H1 (cell line): ENCODE measurements at regions not wholly inside any gene's neighbourhood (a gene's known extent, or its start where the extent isn't known, plus 50 kb on each side); places are given as distances from the start of the nearest gene placed in this dataset.

Experiments
- CTCF ChIA-PET: fragments of 300-600 bp; sonication (Branson Sonifier 250); formaldehyde crosslinking; loops from one replicate; lab custom pipeline; 2021; ENCODE audit not compliant: partially characterized antibody; lab: Charles Lee
- POLR2A ChIA-PET: fragments of 300-600 bp; sonication (Branson Sonifier 250); formaldehyde crosslinking; loops from one replicate; lab custom pipeline; 2021; ENCODE audit warnings: inconsistent platforms; ENCODE audit not compliant: partially characterized antibody; lab: Charles Lee
- DNase-seq, 2 experiments: peaks; one replicate each; pipeline versions ENCODE4 v3.0.0 to v3.0.0-alpha.2; 2010 to 2022; ENCODE audit warnings: low spot score in 2 of 2, low read depth in 1 of 2, mixed read lengths in 1 of 2
- FAIRE-seq: peaks from 2 replicates; lab custom pipeline; 2011; peaks lifted over from hg19 to GRCh38; lab: Jason Lieb, UNC
- H2AFZ ChIP-seq: 2 replicates; pipeline ENCODE4 v1.8.1; 2012; ENCODE audit warnings: low read length, inconsistent platforms
- H2AK5ac ChIP-seq: 2 replicates; pipeline ENCODE4 v1.6.1; 2013; ENCODE audit warnings: low read depth, low read length
- H2BK120ac ChIP-seq: replicated peaks from 2 replicates; pipeline ENCODE3; 2013; ENCODE audit warnings: low read depth, low read length, inconsistent platforms
- H2BK12ac ChIP-seq: 2 replicates; pipeline ENCODE4 v1.6.1; 2013; ENCODE audit warnings: low read depth, low read length
- H2BK15ac ChIP-seq: 2 replicates; pipeline ENCODE4 v1.6.1; 2013; ENCODE audit warnings: low read length
- H2BK20ac ChIP-seq: 2 replicates; pipeline ENCODE4 v1.6.1; 2013; ENCODE audit warnings: low read length
- H2BK5ac ChIP-seq: 2 replicates; pipeline ENCODE4 v1.6.1; 2013; ENCODE audit warnings: low read depth, low read length
- H3K14ac ChIP-seq: 2 replicates; pipeline ENCODE4 v1.6.1; 2013; ENCODE audit warnings: inconsistent platforms; ENCODE audit not compliant: insufficient read length
- H3K18ac ChIP-seq: 2 replicates; pipeline ENCODE4 v1.6.1; 2013; ENCODE audit warnings: low read length; ENCODE audit errors: extremely low read depth
- H3K23ac ChIP-seq: 2 replicates; pipeline ENCODE4 v1.6.1; 2013; ENCODE audit warnings: inconsistent platforms; ENCODE audit not compliant: insufficient read length
- H3K23me2 ChIP-seq: 2 replicates; pipeline ENCODE4 v1.6.1; 2013; ENCODE audit warnings: low read depth, low read length
- H3K27ac ChIP-seq: 2 replicates; pipeline ENCODE4 v1.6.1; 2011; ENCODE audit warnings: low read depth, low read length, inconsistent platforms
- H3K27me3 ChIP-seq, 4 experiments: replicated peaks in 1 of 4; 1 replicate in 1 of 4; 2 replicates in 3 of 4; pipeline versions ENCODE4 v1.6.1 to v1.8.1; 2011 to 2013; ENCODE audit warnings: low read length in 3 of 4, mild to moderate bottlenecking in 3 of 4, inconsistent platforms in 2 of 4, mixed read lengths in 2 of 4, moderate library complexity in 1 of 4; ENCODE audit not compliant: control insufficient read depth in 3 of 4, insufficient read depth in 3 of 4; ENCODE audit errors: extremely low read depth in 1 of 4
- H3K36me3 ChIP-seq, 4 experiments: 2 replicates each; pipeline versions ENCODE4 v1.6.1 to v1.8.1; 2011 to 2013; ENCODE audit warnings: mild to moderate bottlenecking in 4 of 4, low read length in 3 of 4, moderate library complexity in 2 of 4, control low read depth in 1 of 4, inconsistent platforms in 1 of 4; ENCODE audit not compliant: insufficient read depth in 4 of 4, control insufficient read depth in 2 of 4
- H3K4ac ChIP-seq: replicated peaks from 2 replicates; pipeline ENCODE3; 2013; ENCODE audit warnings: low read length, low read depth, mixed read lengths, inconsistent platforms; ENCODE audit not compliant: insufficient read length
- H3K4me1 ChIP-seq, 4 experiments: replicated peaks in 1 of 4; 1 replicate in 1 of 4; 2 replicates in 3 of 4; pipeline versions ENCODE4 v1.6.1 to v1.8.1; 2011 to 2013; ENCODE audit warnings: low read length in 3 of 4, inconsistent platforms in 2 of 4, mixed read lengths in 1 of 4; ENCODE audit not compliant: insufficient read depth in 4 of 4, control insufficient read depth in 3 of 4
- H3K4me2 ChIP-seq, 2 experiments: 2 replicates each; pipeline versions ENCODE4 v1.6.1 to v1.8.1; 2011 to 2013; ENCODE audit warnings: low read depth in 2 of 2, low read length in 2 of 2, control low read depth in 1 of 2, inconsistent platforms in 1 of 2, mild to moderate bottlenecking in 1 of 2; ENCODE audit not compliant: insufficient read depth in 1 of 2
- H3K4me3 ChIP-seq, 4 experiments: fragments of 200-600, 300-600 bp in 1 of 4; sonication (generic), shearing (Covaris generic), sonication (Bioruptor Twin) in 1 of 4; 2 replicates each; pipeline versions ENCODE4 v1.5.1 to v1.8.1; 2011 to 2016; ENCODE audit warnings: low read length in 4 of 4, low read depth in 3 of 4, control low read depth in 2 of 4, inconsistent platforms in 2 of 4, mild to moderate bottlenecking in 2 of 4, mixed read lengths in 1 of 4, moderate library complexity in 1 of 4; ENCODE audit not compliant: insufficient read depth in 2 of 4; ENCODE audit errors: extremely low read depth in 1 of 4
- H3K56ac ChIP-seq: replicated peaks from 2 replicates; pipeline ENCODE3; 2013; ENCODE audit warnings: low read depth, mild to moderate bottlenecking, mixed read lengths, low read length, inconsistent platforms; ENCODE audit not compliant: insufficient read length
- H3K79me1 ChIP-seq: 2 replicates; pipeline ENCODE4 v1.6.1; 2013; ENCODE audit warnings: low read depth, low read length, control low read depth
- H3K79me2 ChIP-seq, 2 experiments: 2 replicates each; pipeline versions ENCODE4 v1.6.1 to v1.8.1; 2012 to 2013; ENCODE audit warnings: low read length in 2 of 2, mild to moderate bottlenecking in 2 of 2, inconsistent platforms in 1 of 2; ENCODE audit not compliant: insufficient read depth in 2 of 2, control insufficient read depth in 1 of 2
- H3K9ac ChIP-seq, 4 experiments: replicated peaks in 1 of 4; 1 replicate in 1 of 4; 2 replicates in 3 of 4; pipeline versions ENCODE4 v1.6.1 to v1.8.1; 2011 to 2013; ENCODE audit warnings: low read depth in 3 of 4, low read length in 3 of 4, control low read depth in 2 of 4, mild to moderate bottlenecking in 2 of 4, moderate library complexity in 2 of 4, inconsistent platforms in 1 of 4; ENCODE audit errors: extremely low read depth in 1 of 4
- H3K9me3 ChIP-seq, 2 experiments: 2 replicates each; pipeline versions ENCODE4 v1.6.1 to v1.8.1; 2012 to 2013; ENCODE audit warnings: mild to moderate bottlenecking in 2 of 2, moderate library complexity in 2 of 2, control low read depth in 1 of 2, inconsistent platforms in 1 of 2, low read depth in 1 of 2, low read length in 1 of 2, mixed read lengths in 1 of 2; ENCODE audit not compliant: insufficient read depth in 2 of 2
- H4K20me1 ChIP-seq, 2 experiments: replicated peaks in 1 of 2; 2 replicates each; pipeline versions ENCODE3 to v1.8.1; 2011 to 2013; ENCODE audit warnings: inconsistent platforms in 2 of 2, low read length in 2 of 2, mild to moderate bottlenecking in 1 of 2; ENCODE audit not compliant: insufficient read depth in 2 of 2, control insufficient read depth in 1 of 2
- H4K5ac ChIP-seq: 2 replicates; pipeline ENCODE4 v1.6.1; 2013; ENCODE audit warnings: low read length, low read depth, mixed read lengths, inconsistent platforms; ENCODE audit not compliant: insufficient read length
- H4K8ac ChIP-seq: 2 replicates; pipeline ENCODE4 v1.8.0; 2013; ENCODE audit warnings: mild to moderate bottlenecking, moderate library complexity, low read length, inconsistent platforms; ENCODE audit not compliant: insufficient read depth; ENCODE audit errors: extremely low read depth
- H4K91ac ChIP-seq: replicated peaks from 2 replicates; pipeline ENCODE3; 2013; ENCODE audit warnings: low read length, mixed read lengths, inconsistent platforms; ENCODE audit not compliant: insufficient read length
- CREB1 ChIP-seq: IDR thresholded peaks from 2 replicates; pipeline ENCODE4 v1.6.1; 2012; ENCODE audit warnings: inconsistent platforms
- HDAC6 ChIP-seq: IDR thresholded peaks from one replicate; pipeline ENCODE4 v1.7.1; 2012; ENCODE audit warnings: low read depth, mild to moderate bottlenecking, inconsistent platforms, low read length, moderate library complexity
- RXRA ChIP-seq: IDR thresholded peaks from 2 replicates; pipeline ENCODE4 v1.6.1; 2011; ENCODE audit warnings: low read depth, mild to moderate bottlenecking, low read length, moderate library complexity; ENCODE audit not compliant: insufficient read depth
- WGBS, 2 experiments: shearing (Covaris generic) in 1 of 2; methylation state at CpG; one replicate each; pipeline versions ENCODE4 v1.1.6 to v1.1.7; 2013 to 2015; ENCODE audit warnings: low lambda C conversion rate in 2 of 2, mixed read lengths in 2 of 2, inconsistent platforms in 1 of 2, low coverage in 1 of 2, missing lambda C conversion rate in 1 of 2; ENCODE audit not compliant: insufficient replicate concordance in 2 of 2, insufficient coverage in 1 of 2, insufficient read length in 1 of 2; ENCODE audit errors: extremely low coverage in 1 of 2, missing lambda C conversion rate in 1 of 2; 5-methylcytosine and 5-hydroxymethylcytosine counted together

- CTCF ChIA-PET, result no interaction called here
- FAIRE-seq, result no peak
- POLR2A ChIA-PET, result no interaction called here
- TF ChIP-seq RXRA, result no peak
- TF ChIP-seq CREB1, result no peak
- TF ChIP-seq HDAC6, result no peak
Observed at GRCh38 chr2:8230466-8230865, 451.4 kb upstream of the ID2 start.

More at GRCh38 chr2:8230466-8230865, 451.4 kb upstream of the ID2 start:
- H3K23ac ChIP-seq, result no peak overlapping the region
- H3K27me3 ChIP-seq, result no peaks in the 10 kb centered on the region
- H3K4me2 ChIP-seq, result no peak overlapping the region
- H2AFZ ChIP-seq, result no peak overlapping the region
- no peak overlapping the region for H4K91ac ChIP-seq
- 75% methylated on average over 1 of the region's 1 CpG; no CpG with 5 or more reads in 1 of the 2 experiments for WGBS, 2 experiments
- H4K5ac ChIP-seq, result no peak overlapping the region
- H3K79me1 ChIP-seq, result no peaks in the 10 kb centered on the region
- no peak overlapping the region for H3K56ac ChIP-seq
- H2BK15ac ChIP-seq, result no peak overlapping the region; the same call in 1 of the 2 replicates
- no peak overlapping the region for H3K4me3 ChIP-seq
- H4K8ac ChIP-seq, result no peak overlapping the region
- DNase-seq, result no peak
- no peaks in the 10 kb centered on the region for H3K79me2 ChIP-seq
- no peak overlapping the region for H3K18ac ChIP-seq
- no peak overlapping the region for H2BK12ac ChIP-seq
- no peak overlapping the region for H2BK120ac ChIP-seq
- no peaks in the 10 kb centered on the region for H3K9me3 ChIP-seq
- H2BK20ac ChIP-seq, result no peak overlapping the region
- no peak overlapping the region for H2BK5ac ChIP-seq
- no peak overlapping the region for H3K4ac ChIP-seq
- H2AK5ac ChIP-seq, result no peak overlapping the region
- no peaks in the 10 kb centered on the region for H4K20me1 ChIP-seq
- no peaks in the 10 kb centered on the region for H3K36me3 ChIP-seq
- H3K9ac ChIP-seq, result no peak overlapping the region
- H3K23me2 ChIP-seq, result no peaks in the 10 kb centered on the region
- H3K14ac ChIP-seq, result no peak overlapping the region
- H3K4me1 ChIP-seq, result peaks cover 0 to 3% (median 0%) of the 10 kb centered on the region in 4 experiments; a peak in 1 of 7 replicates
- H3K27ac ChIP-seq, result no peak overlapping the region
